DND-41 (cell line): ENCODE measurements at regions not wholly inside any gene's neighbourhood (a gene's known extent, or its start where the extent isn't known, plus 50 kb on each side); places are given as distances from the start of the nearest gene placed in this dataset.

Experiments
- CTCF ChIP-seq: IDR thresholded peaks from 2 replicates; pipeline ENCODE4 v1.5.1; 2012; ENCODE audit warnings: borderline replicate concordance, low read length, moderate library complexity, mild to moderate bottlenecking; ENCODE audit not compliant: poor library complexity, severe bottlenecking; ENCODE audit errors: extremely low read depth
- EZH2 ChIP-seq: IDR thresholded peaks from 3 replicates; pipeline ENCODE4 v1.6.1; 2012; ENCODE audit warnings: borderline replicate concordance, low read depth, mild to moderate bottlenecking, moderate library complexity, low read length, inconsistent platforms; ENCODE audit not compliant: severe bottlenecking

GRCh38 chr5:93186076-93186682, 394.8 kb downstream of the NR2F1-AS1 start:
- TF ChIP-seq CTCF, result no peak
- no peak for TF ChIP-seq EZH2
